ENCODE measurements at regions not wholly inside any gene's neighbourhood (a gene's known extent, or its start where the extent isn't known, plus 50 kb on each side); places are given as distances from the start of the nearest gene placed in this dataset.

DNA sequence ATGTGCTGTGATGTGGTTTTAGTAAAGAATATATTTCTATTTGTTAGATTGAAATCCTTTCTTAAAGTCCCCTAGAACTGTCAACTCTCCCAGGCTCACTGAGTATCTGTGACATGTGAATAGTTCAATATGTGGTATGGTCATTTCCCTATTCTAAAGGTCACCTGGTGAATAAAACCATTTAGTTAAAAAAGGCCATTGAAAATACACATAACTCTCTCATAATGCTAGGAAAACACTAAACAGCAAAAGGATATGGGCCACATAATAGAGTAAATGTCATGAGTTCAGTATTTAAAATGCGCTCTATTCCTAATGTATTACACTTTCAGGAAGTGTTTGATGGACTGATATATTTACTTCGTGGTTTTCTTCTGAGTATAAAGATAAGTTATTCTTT, 420.9 kb upstream of the JAG1 start:
- TF ChIP-seq POLR2AphosphoS5 (IDR thresholded peaks at IDR 0.05; ENCODE audit: low read depth, low read length) (no peak), CTCF (IDR thresholded peaks at IDR 0.05) (no peak), TCF7L2 (IDR thresholded peaks at IDR 0.05; ENCODE audit: low read depth, low read length) (no peak)

All from Panc1 (cell line).